Tibial artery (tissue), 4 donors: ENCODE measurements at regions not wholly inside any gene's neighbourhood (a gene's known extent, or its start where the extent isn't known, plus 50 kb on each side); places are given as distances from the start of the nearest gene placed in this dataset.

Experiments used
- DNase-seq, 2 donors: peaks; one replicate each; pipeline ENCODE4 v3.0.0-alpha.2; 2019
- H3K27ac ChIP-seq, 2 donors: fragments of 200-600 bp; sonication (generic) in 1 of 2; 1 replicate in 1 of 2; 2 replicates in 1 of 2; pipeline ENCODE4 v1.5.1; 2018 to 2019; ENCODE audit warnings: mild to moderate bottlenecking in 1 of 2
- H3K27me3 ChIP-seq, 2 donors: fragments of 200-600 bp; sonication (generic) in 1 of 2; one replicate each; pipeline versions ENCODE4 v1.5.1 to v1.6.0; 2016 to 2019
- H3K36me3 ChIP-seq, 3 donors: fragments of 200-600 bp; sonication (generic) in 2 of 3; one replicate each; pipeline ENCODE4 v1.5.1; 2016 to 2019; ENCODE audit warnings: mild to moderate bottlenecking in 2 of 3
- H3K4me1 ChIP-seq, 4 donors: fragments of 200-600 bp; sonication (generic) in 2 of 4; 1 replicate in 3 of 4; 2 replicates in 1 of 4; pipeline ENCODE4 v1.5.1; 2016 to 2019
- H3K4me3 ChIP-seq, 2 donors: fragments of 200-600 bp; sonication (generic) in 1 of 2; 1 replicate in 1 of 2; 2 replicates in 1 of 2; pipeline ENCODE4 v1.5.1; 2018 to 2019; ENCODE audit warnings: mild to moderate bottlenecking in 2 of 2
- H3K9me3 ChIP-seq, 3 donors: fragments of 200-600 bp; sonication (generic) in 1 of 3; one replicate each; pipeline ENCODE4 v1.5.1; 2016 to 2019
- CTCF ChIP-seq, 2 experiments: fragments of 200-600 bp in 1 of 2; fragments of 450-650 bp in 1 of 2; IDR thresholded peaks; one replicate each; pipeline ENCODE4 v1.5.1; 2017 to 2019; ENCODE audit warnings: antibody characterized with exemption in 2 of 2, mild to moderate bottlenecking in 1 of 2, moderate library complexity in 1 of 2
- intact Hi-C: fragments of 100-400 bp; cut with DNase I; formaldehyde crosslinking; loops from one replicate; pipeline ENCODE4 v1.15.0; 2023; ENCODE audit warnings: low total_unique reads

DNA sequence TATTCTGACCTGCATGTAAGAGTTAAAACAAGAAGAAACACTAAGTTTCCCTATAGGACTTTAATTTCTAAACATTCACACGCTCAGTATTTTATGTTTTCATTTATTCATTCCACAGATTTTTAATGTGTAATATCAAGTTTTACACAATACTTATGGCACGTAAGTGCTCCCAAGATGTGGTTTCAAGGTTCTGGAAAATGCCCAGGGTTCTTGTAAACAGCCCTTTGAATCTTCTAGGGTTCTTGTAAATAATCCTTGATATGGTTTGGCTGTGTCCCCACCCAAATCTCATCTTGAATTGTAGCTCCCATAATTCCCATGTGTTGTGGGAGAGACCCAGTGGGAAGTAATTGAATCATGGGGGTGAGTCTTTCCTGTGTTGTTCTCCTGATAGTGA lies 383.0 kb downstream of the TXNL1 start:
- intact Hi-C loops, result no loop called here
- DNase-seq, result no peak
- no peaks in the 10 kb centered on the region for H3K9me3 ChIP-seq
- H3K4me1 ChIP-seq, result no peaks in the 10 kb centered on the region
- no peaks in the 10 kb centered on the region for H3K27me3 ChIP-seq
- H3K36me3 ChIP-seq, result no peaks in the 10 kb centered on the region
- no peak overlapping the region for H3K4me3 ChIP-seq
- TF ChIP-seq CTCF (IDR thresholded peaks at IDR 0.05), result no peak
- H3K27ac ChIP-seq, result no peak overlapping the region

- no peak for TF ChIP-seq CTCF (IDR thresholded peaks at IDR 0.05)
- H3K9me3 ChIP-seq, result no peaks in the 10 kb centered on the region
- H3K4me1 ChIP-seq, result no peaks in the 10 kb centered on the region
- intact Hi-C loops, result no loop called here
- H3K36me3 ChIP-seq, result no peaks in the 10 kb centered on the region
- H3K4me3 ChIP-seq, result no peak overlapping the region
- H3K27ac ChIP-seq, result no peak overlapping the region
- no peak for DNase-seq
- no peaks in the 10 kb centered on the region for H3K27me3 ChIP-seq
These were observed 385.9 kb downstream of the TXNL1 start for GRCh38 chr18:56252456-56252855.

DNA sequence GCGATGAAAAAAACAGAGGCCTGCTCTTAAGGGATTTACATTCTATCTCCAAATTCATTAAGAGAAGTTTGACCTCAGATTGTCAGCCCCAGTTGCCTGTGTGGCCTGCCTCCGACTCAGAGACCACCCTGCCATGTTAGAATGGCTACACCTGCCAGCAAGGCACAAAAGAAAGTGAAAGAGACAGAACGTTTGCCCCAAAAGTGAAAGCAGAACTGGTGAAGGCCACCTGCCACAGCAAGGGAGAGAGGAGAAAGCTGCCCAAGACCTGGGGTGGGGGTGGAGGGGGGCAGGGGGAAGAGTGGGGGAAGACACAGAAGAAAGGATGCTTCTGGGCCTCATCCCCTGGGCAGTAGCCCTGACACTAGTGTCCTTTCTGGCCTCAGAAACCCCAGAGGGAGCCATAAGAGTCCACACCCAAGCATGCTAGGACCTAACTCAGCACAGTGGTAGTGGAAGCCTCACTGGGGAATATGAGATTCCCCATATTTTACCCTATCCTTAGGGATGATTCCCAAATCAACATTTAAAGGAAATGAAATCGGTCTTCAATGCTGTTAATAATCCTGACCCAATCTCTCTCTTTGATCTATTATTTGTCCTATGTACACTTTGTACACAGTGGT lies 389.7 kb downstream of the TXNL1 start:
- H3K4me3 ChIP-seq, result no peak overlapping the region
- H3K36me3 ChIP-seq, result no peaks in the 10 kb centered on the region
- H3K27me3 ChIP-seq, result no peaks in the 10 kb centered on the region
- no peak for DNase-seq
- TF ChIP-seq CTCF (IDR thresholded peaks at IDR 0.05), result no peak
- intact Hi-C loops, result no loop called here
- no peak overlapping the region for H3K27ac ChIP-seq
- peaks cover 0 to 6% (median 0%) of the 10 kb centered on the region in 4 donors for H3K4me1 ChIP-seq
- no peaks in the 10 kb centered on the region for H3K9me3 ChIP-seq

GRCh38 chr18:56246916-56247315 lies 391.5 kb downstream of the TXNL1 start:
- intact Hi-C loops, result no loop called here
- H3K27ac ChIP-seq, result no peak overlapping the region
- no peak for TF ChIP-seq CTCF (IDR thresholded peaks at IDR 0.05)
- no peaks in the 10 kb centered on the region for H3K27me3 ChIP-seq
- H3K4me3 ChIP-seq, result no peak overlapping the region
- H3K36me3 ChIP-seq, result no peaks in the 10 kb centered on the region
- peaks cover 0 to 6% (median 0%) of the 10 kb centered on the region in 4 donors for H3K4me1 ChIP-seq
- no peak for DNase-seq
- no peaks in the 10 kb centered on the region for H3K9me3 ChIP-seq

GRCh38 chr18:56245866-56246580 lies 392.4 kb downstream of the TXNL1 start:
- Histone ChIP-seq H3K27ac (no peak overlapping the region), H3K4me1 (peaks cover 0 to 6% (median 0%) of the 10 kb centered on the region in 4 donors), H3K4me3 (no peak overlapping the region), H3K9me3 (no peaks in the 10 kb centered on the region), H3K27me3 (no peaks in the 10 kb centered on the region), H3K36me3 (no peaks in the 10 kb centered on the region)
- intact Hi-C loops, result no loop called here
- DNase-seq, result no peak
- TF ChIP-seq CTCF (IDR thresholded peaks at IDR 0.05), result no peak
